Fibroblast of skin of abdomen (primary cell): ENCODE measurements at regions not wholly inside any gene's neighbourhood (a gene's known extent, or its start where the extent isn't known, plus 50 kb on each side); places are given as distances from the start of the nearest gene placed in this dataset.

Experiments used
- DNase-seq: peaks from one replicate; pipeline ENCODE4 v3.0.0-alpha.2; 2013

DNA sequence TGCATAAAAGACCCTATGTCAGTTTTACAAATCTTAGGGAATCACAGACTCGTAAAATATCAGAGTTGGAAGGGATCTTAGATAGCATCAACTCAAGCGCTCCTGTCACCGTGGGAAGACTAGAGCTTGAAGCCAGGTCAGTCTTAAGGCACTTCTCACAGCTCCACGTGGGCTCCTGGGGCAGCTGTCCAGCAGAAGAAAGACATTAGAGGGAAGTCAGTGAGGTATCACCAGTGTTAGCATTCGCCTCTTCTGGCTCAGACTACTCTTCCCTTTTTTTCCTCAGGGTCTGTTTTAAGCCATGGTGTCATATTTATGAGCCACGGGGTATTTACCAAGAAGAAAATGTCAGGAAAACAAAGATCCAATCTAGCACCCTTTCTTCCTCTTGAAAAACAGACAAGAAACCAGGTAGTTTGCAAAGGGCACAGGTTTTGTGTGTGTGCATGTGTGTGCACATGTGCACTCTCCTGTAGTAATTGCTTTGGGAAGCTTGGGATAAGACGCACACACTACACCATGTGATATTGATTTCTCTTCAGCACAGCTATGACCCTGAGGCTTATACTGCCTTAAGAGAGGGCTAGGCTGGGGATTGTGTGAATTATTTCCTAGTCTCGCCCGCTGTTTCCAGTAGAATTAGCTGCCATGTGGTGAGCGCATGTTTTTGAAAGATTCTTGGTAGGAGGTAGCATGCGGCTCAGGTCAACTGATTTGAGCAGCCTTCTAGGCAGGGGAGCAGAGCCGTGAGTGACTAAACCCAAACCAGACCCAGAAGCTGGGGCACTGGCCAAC lies 61.0 kb upstream of the ELAC2 start:
- peak; percentile 93 for DNase-seq

DNA sequence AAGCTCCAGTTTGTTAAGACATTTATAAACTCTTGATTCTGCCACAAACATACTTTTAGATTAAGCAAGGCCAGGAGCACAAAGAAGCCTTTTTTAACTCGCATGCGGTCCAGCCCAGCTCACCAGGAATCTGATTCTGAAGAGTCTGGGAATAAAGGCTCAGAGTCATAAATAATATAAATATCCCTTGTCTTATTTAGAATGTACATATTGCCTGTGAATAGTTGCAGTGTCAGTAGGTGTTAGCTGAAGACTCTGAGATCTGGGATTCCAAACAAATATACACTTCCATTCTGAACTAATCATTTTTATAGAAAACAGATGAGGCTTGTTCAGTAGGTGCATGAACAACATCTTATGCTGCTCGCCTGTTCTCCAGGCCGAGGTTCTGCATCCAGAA lies 59.1 kb upstream of the ELAC2 start:
- DNase-seq = peak; percentile 93

DNA sequence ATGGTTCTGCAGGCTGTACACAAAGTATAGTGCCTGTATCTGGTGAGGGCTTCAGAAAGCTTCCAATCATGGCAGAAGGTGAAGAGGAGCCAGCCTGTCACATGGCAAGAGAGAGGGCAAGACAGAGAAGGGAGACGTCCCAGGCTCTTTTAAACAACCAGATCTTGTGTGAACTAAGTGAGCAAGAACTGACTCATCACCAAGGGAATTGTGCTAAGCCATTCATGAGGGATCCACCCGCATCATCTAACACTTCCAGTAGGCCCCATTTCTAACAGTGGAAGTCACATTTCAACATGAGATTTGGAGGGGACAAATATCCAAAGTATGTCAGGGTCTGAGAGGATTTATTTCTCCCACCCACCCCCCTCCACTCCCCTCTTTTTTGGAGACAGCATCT lies 56.2 kb upstream of the ELAC2 start:
- DNase-seq = peak; percentile 86

GRCh38 chr17:13073018-13073417 lies 55.2 kb upstream of the ELAC2 start:
- DNase-seq = peak; percentile 67

GRCh38 chr17:13070732-13071131 lies 52.9 kb upstream of the ELAC2 start:
- DNase-seq = no peak

DNA sequence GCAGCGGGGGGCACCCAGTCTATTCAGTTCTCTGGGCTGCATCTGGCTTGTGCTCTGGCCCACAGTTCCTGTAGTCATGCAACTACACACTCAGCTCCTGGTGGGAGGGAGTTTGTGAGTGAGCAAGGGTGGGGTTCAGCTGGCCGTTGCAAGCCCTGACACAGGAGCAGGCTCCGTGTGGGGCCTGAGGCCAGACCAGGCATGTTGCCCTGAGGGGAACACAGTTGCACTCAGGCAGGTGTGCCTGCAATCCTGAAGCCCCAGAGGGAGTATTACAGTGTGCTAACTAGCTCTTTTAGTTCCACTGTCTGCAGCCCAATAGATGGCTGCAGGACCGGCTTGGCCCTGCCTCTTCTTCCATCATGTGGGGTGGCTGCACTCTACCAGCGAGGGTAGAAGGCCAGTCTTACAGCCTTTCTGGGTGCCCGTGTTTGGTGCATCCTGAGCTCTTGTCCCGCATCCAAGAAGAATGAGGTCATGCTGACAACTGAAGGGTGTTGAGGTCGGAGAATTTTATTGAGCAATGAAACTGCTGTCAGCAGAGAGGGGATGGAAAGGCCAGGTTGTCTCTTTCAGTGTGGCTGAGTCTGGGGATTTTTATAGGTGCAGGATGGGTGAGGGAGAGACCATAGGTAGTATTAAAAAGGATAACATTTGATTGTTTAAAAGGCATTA lies 49.9 kb upstream of the ELAC2 start:
- DNase-seq = no peak
